Suprapubic skin (tissue), 4 donors: ENCODE measurements at regions not wholly inside any gene's neighbourhood (a gene's known extent, or its start where the extent isn't known, plus 50 kb on each side); places are given as distances from the start of the nearest gene placed in this dataset.

Experiments used
- DNase-seq, 2 donors: peaks; one replicate each; pipeline ENCODE4 v3.0.0-alpha.2; 2019; ENCODE audit warnings: low spot score in 2 of 2
- H3K27ac ChIP-seq: fragments of 200-600 bp; sonication (generic); one replicate; pipeline ENCODE4 v1.5.1; 2019
- H3K27me3 ChIP-seq: fragments of 200-600 bp; sonication (generic); one replicate; pipeline ENCODE4 v1.5.1; 2019
- H3K36me3 ChIP-seq: fragments of 200-600 bp; sonication (generic); one replicate; pipeline ENCODE4 v1.5.1; 2019
- H3K4me1 ChIP-seq: fragments of 200-600 bp; sonication (generic); one replicate; pipeline ENCODE4 v1.5.1; 2019
- H3K4me3 ChIP-seq: fragments of 200-600 bp; sonication (generic); one replicate; pipeline ENCODE4 v1.5.1; 2019; ENCODE audit warnings: mild to moderate bottlenecking
- H3K9me3 ChIP-seq: fragments of 200-600 bp; sonication (generic); one replicate; pipeline ENCODE4 v1.5.1; 2019
- CTCF ChIP-seq, 2 donors: fragments of 200-600 bp in 1 of 2; fragments of 450-650 bp in 1 of 2; sonication (generic) in 1 of 2; IDR thresholded peaks; one replicate each; pipeline ENCODE4 v1.5.1; 2016 to 2019; ENCODE audit warnings: antibody characterized with exemption in 2 of 2, mild to moderate bottlenecking in 1 of 2, moderate library complexity in 1 of 2
- EP300 ChIP-seq: sonication (generic); formaldehyde crosslinking; IDR thresholded peaks from one replicate; pipeline ENCODE4 v1.6.1; 2017; ENCODE audit warnings: antibody characterized with exemption
- POLR2A ChIP-seq, 2 donors: fragments of 450-650 bp; IDR thresholded peaks; one replicate each; pipeline ENCODE4 v1.6.1; 2017; ENCODE audit warnings: antibody characterized with exemption in 2 of 2, mild to moderate bottlenecking in 2 of 2, moderate library complexity in 2 of 2
- POLR2AphosphoS5 ChIP-seq, 3 donors: sonication (generic); formaldehyde crosslinking; IDR thresholded peaks; one replicate each; pipeline ENCODE4 v1.6.1; 2017; ENCODE audit warnings: antibody characterized with exemption in 3 of 3
- WGBS: methylation state at CpG from one replicate; pipeline ENCODE4 v1.1.5; 2018; 5-methylcytosine and 5-hydroxymethylcytosine counted together

- Histone ChIP-seq H3K4me3 (no peak overlapping the region), H3K36me3 (no peaks in the 10 kb centered on the region), H3K27me3 (no peaks in the 10 kb centered on the region), H3K4me1 (no peaks in the 10 kb centered on the region), H3K27ac (no peak overlapping the region), H3K9me3 (no peaks in the 10 kb centered on the region)
- no peak for DNase-seq
- TF ChIP-seq CTCF (IDR thresholded peaks at IDR 0.05) (no peak), POLR2AphosphoS5 (IDR thresholded peaks at IDR 0.05) (no peak), POLR2A (IDR thresholded peaks at IDR 0.05) (no peak), EP300 (no peak)
- 80% methylated on average over 3 of the region's 3 CpGs for WGBS
These were observed 76.1 kb upstream of the RAB27B start for GRCh38 chr18:54752185-54752584.

- no peak for DNase-seq
- Histone ChIP-seq H3K36me3 (no peaks in the 10 kb centered on the region), H3K27ac (no peak overlapping the region), H3K9me3 (no peaks in the 10 kb centered on the region), H3K27me3 (no peaks in the 10 kb centered on the region), H3K4me3 (no peak overlapping the region), H3K4me1 (no peaks in the 10 kb centered on the region)
- no peak for TF ChIP-seq POLR2A (IDR thresholded peaks at IDR 0.05)
- no peak for TF ChIP-seq CTCF (IDR thresholded peaks at IDR 0.05)
- no peak for TF ChIP-seq EP300
- no peak for TF ChIP-seq POLR2AphosphoS5 (IDR thresholded peaks at IDR 0.05)
These were observed 72.8 kb upstream of the RAB27B start for GRCh38 chr18:54755456-54755855.

- H3K27ac ChIP-seq: no peak overlapping the region
- no peak for DNase-seq
- WGBS: 66% methylated on average over 5 of the region's 5 CpGs
These were observed 65.9 kb upstream of the RAB27B start for GRCh38 chr18:54762386-54762785.

GRCh38 chr18:54764786-54765185 lies 63.5 kb upstream of the RAB27B start:
- Histone ChIP-seq H3K27ac (no peak overlapping the region), H3K36me3 (no peaks in the 10 kb centered on the region), H3K4me3 (no peak overlapping the region), H3K27me3 (no peaks in the 10 kb centered on the region), H3K9me3 (no peaks in the 10 kb centered on the region), H3K4me1 (no peaks in the 10 kb centered on the region)
- DNase-seq: no peak
- TF ChIP-seq POLR2A (IDR thresholded peaks at IDR 0.05): no peak
- 91% methylated on average over 3 of the region's 3 CpGs for WGBS

More at GRCh38 chr18:54762386-54762785, 65.9 kb upstream of the RAB27B start:
- H3K36me3 ChIP-seq: no peaks in the 10 kb centered on the region
- H3K4me1 ChIP-seq: no peaks in the 10 kb centered on the region
- H3K4me3 ChIP-seq: no peak overlapping the region
- H3K9me3 ChIP-seq: no peaks in the 10 kb centered on the region
- TF ChIP-seq POLR2AphosphoS5 (IDR thresholded peaks at IDR 0.05) (no peak), CTCF (IDR thresholded peaks at IDR 0.05) (no peak), POLR2A (IDR thresholded peaks at IDR 0.05) (no peak), EP300 (no peak)
- no peaks in the 10 kb centered on the region for H3K27me3 ChIP-seq

- 73% methylated on average over 3 of the region's 3 CpGs for WGBS
- H3K9me3 ChIP-seq: no peaks in the 10 kb centered on the region
- no peak for DNase-seq
- H3K36me3 ChIP-seq: no peaks in the 10 kb centered on the region
- no peak overlapping the region for H3K27ac ChIP-seq
- TF ChIP-seq POLR2AphosphoS5 (IDR thresholded peaks at IDR 0.05) (no peak), EP300 (no peak), POLR2A (IDR thresholded peaks at IDR 0.05) (no peak), CTCF (IDR thresholded peaks at IDR 0.05) (no peak)
- H3K4me1 ChIP-seq: no peaks in the 10 kb centered on the region
- no peaks in the 10 kb centered on the region for H3K27me3 ChIP-seq
- H3K4me3 ChIP-seq: no peak overlapping the region
These were observed 62.5 kb upstream of the RAB27B start for GRCh38 chr18:54765636-54766375.

GRCh38 chr18:54766634-54767033 lies 61.6 kb upstream of the RAB27B start:
- H3K36me3 ChIP-seq: no peaks in the 10 kb centered on the region
- TF ChIP-seq CTCF (IDR thresholded peaks at IDR 0.05): no peak
- TF ChIP-seq POLR2A (IDR thresholded peaks at IDR 0.05): no peak
- no peak for TF ChIP-seq POLR2AphosphoS5 (IDR thresholded peaks at IDR 0.05)
- TF ChIP-seq EP300: no peak
- WGBS: 97% methylated on average over 1 of the region's 1 CpG
- no peaks in the 10 kb centered on the region for H3K9me3 ChIP-seq
- H3K4me3 ChIP-seq: no peak overlapping the region
- H3K27ac ChIP-seq: no peak overlapping the region
- DNase-seq: no peak
- no peaks in the 10 kb centered on the region for H3K4me1 ChIP-seq
- H3K27me3 ChIP-seq: no peaks in the 10 kb centered on the region
